ENCODE measurements at regions not wholly inside any gene's neighbourhood (a gene's known extent, or its start where the extent isn't known, plus 50 kb on each side); places are given as distances from the start of the nearest gene placed in this dataset.

DNA sequence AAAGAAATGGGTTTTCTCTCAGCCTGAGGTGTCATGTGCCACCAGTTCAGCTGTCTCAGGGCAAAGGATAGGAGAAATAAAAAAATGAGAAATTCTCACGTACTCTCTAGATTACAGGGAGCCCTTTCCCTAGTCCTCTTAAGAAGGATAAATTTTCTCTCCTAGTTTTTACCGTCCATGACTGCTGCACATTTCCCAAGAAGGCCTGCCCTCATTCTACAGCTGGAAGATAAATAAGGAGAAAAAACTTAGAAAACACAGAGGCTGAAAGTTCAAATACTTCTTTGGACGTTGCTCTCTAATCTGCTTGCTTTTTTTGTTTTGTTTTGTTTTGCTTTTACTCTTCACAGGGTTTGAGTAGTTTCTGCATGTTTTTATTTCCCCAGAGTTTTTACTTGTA lies 211.9 kb downstream of the DCAF12L2 start:
- no TSS peak for BruUV-seq (replicated peaks)
- CTCF ChIA-PET: no interaction called here
- TF ChIP-seq CTCF (conservative IDR thresholded peaks at IDR 0.05; ENCODE audit: low read depth, low read length): no peak
- no peak for TF ChIP-seq EZH2 (IDR thresholded peaks at IDR 0.05; ENCODE audit: low read length, unreplicated experiment)
- no peak for TF ChIP-seq EZH2phosphoT487 (IDR thresholded peaks at IDR 0.05; ENCODE audit: borderline replicate concordance, low read length)

DNA sequence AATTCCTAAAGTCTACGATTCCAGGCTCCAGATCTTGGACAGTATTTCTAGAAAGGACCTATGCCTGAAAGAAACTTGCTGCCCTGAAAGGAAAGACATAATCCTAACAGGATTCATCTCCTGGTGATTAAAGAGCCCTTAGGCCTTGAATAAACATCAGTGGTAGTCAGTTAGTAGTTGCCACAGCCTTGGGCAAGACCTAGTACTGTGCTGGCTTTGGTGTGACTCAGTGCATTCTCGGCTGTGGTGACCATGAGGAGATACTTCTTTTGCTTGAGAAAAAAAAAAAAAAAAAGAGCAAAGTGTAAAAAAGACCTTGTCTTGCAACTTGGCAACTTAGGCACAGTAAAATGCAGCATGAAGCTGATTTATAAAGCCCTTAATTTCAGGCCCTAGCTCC lies 188.2 kb downstream of the DCAF12L2 start:
- CTCF ChIA-PET: no interaction called here

More for the DNA sequence above, 211.9 kb downstream of the DCAF12L2 start:
- no peak overlapping the region for H3K9ac ChIP-seq (ENCODE audit: low read length)
- no peaks in the 10 kb centered on the region for H3K9me3 ChIP-seq (ENCODE audit: low read length)
- H2AFZ ChIP-seq (ENCODE audit: low read length): no peak overlapping the region
- H3K27ac ChIP-seq (ENCODE audit: low read length): no peak overlapping the region
- no peak overlapping the region for H3K4me3 ChIP-seq (ENCODE audit: low read length)
- no peaks in the 10 kb centered on the region for H4K20me1 ChIP-seq (ENCODE audit: low read length)
- no peaks in the 10 kb centered on the region for H3F3A ChIP-seq (ENCODE audit: low read length, unreplicated experiment)
- no peaks in the 10 kb centered on the region for H3K4me1 ChIP-seq (ENCODE audit: insufficient read depth, low read length)
- DNase-seq (no peak), ATAC-seq (no peak)
- POLR2A ChIA-PET (ENCODE audit: unreplicated experiment): no interaction called here
- H3K36me3 ChIP-seq (ENCODE audit: low read depth, low read length): no peaks in the 10 kb centered on the region
- H3K4me2 ChIP-seq (ENCODE audit: low read length): no peak overlapping the region
- intact Hi-C loops (cut with micrococcal nuclease): no loop called here
- no peaks in the 10 kb centered on the region for H3K27me3 ChIP-seq (ENCODE audit: low read length)
- no peaks in the 10 kb centered on the region for H3K9me2 ChIP-seq (replicated peaks; ENCODE audit: low read length)
- H3K79me2 ChIP-seq (ENCODE audit: low read length): no peaks in the 10 kb centered on the region

More for the DNA sequence above, 188.2 kb downstream of the DCAF12L2 start:
- no peaks in the 10 kb centered on the region for H3K9me3 ChIP-seq (ENCODE audit: low read length)
- H3K4me1 ChIP-seq (ENCODE audit: insufficient read depth, low read length): no peaks in the 10 kb centered on the region
- H4K20me1 ChIP-seq (ENCODE audit: low read length): no peaks in the 10 kb centered on the region
- H3K79me2 ChIP-seq (ENCODE audit: low read length): no peaks in the 10 kb centered on the region
- no peak for TF ChIP-seq EZH2phosphoT487 (IDR thresholded peaks at IDR 0.05; ENCODE audit: borderline replicate concordance, low read length)
- TF ChIP-seq CTCF (conservative IDR thresholded peaks at IDR 0.05; ENCODE audit: low read depth, low read length): no peak
- TF ChIP-seq EZH2 (IDR thresholded peaks at IDR 0.05; ENCODE audit: low read length, unreplicated experiment): no peak
- POLR2A ChIA-PET (ENCODE audit: unreplicated experiment): no interaction called here
- no peak overlapping the region for H3K9ac ChIP-seq (ENCODE audit: low read length)
- no peaks in the 10 kb centered on the region for H3K36me3 ChIP-seq (ENCODE audit: low read depth, low read length)
- no peak overlapping the region for H3K4me2 ChIP-seq (ENCODE audit: low read length)
- DNase-seq: peak; percentile 13
- H3K27me3 ChIP-seq (ENCODE audit: low read length): no peaks in the 10 kb centered on the region
- H2AFZ ChIP-seq (ENCODE audit: low read length): no peak overlapping the region
- no peaks in the 10 kb centered on the region for H3F3A ChIP-seq (ENCODE audit: low read length, unreplicated experiment)
- no TSS peak for BruUV-seq (replicated peaks)
- no peaks in the 10 kb centered on the region for H3K9me2 ChIP-seq (replicated peaks; ENCODE audit: low read length)
- H3K27ac ChIP-seq (ENCODE audit: low read length): no peak overlapping the region
- ATAC-seq: no peak
- no peak overlapping the region for H3K4me3 ChIP-seq (ENCODE audit: low read length)
- intact Hi-C loops (cut with micrococcal nuclease): no loop called here
